Spleen (tissue), 11 donors: ENCODE measurements at regions not wholly inside any gene's neighbourhood (a gene's known extent, or its start where the extent isn't known, plus 50 kb on each side); places are given as distances from the start of the nearest gene placed in this dataset.
"Not testable (repeated sequence)": the region's sequence is repeated elsewhere in the genome, so short reads cannot be mapped to it uniquely, and the experiment has no call there.

ENCODE experiments used
- DNase-seq: peaks from one replicate; pipeline ENCODE4 v3.0.0-alpha.2; 2020
- H3K27ac ChIP-seq, 8 donors: fragments of 200-600 bp; sonication (generic) in 7 of 8; 1 replicate in 4 of 8; 2 replicates in 4 of 8; pipeline versions ENCODE4 v1.5.0 to v1.8.0; 2016 to 2021; ENCODE audit warnings: inconsistent platforms in 4 of 8, mild to moderate bottlenecking in 4 of 8, moderate library complexity in 1 of 8
- H3K27me3 ChIP-seq, 7 donors: fragments of 200-600 bp; sonication (generic) in 6 of 7; replicated peaks in 1 of 7; 1 replicate in 4 of 7; 2 replicates in 3 of 7; pipeline versions ENCODE4 v1.5.0 to v1.8.0; 2016 to 2021; ENCODE audit warnings: inconsistent platforms in 3 of 7, mild to moderate bottlenecking in 1 of 7
- H3K36me3 ChIP-seq, 6 donors: fragments of 200-600 bp; sonication (generic) in 5 of 6; 1 replicate in 4 of 6; 2 replicates in 2 of 6; pipeline versions ENCODE4 v1.5.0 to v1.8.0; 2016 to 2021; ENCODE audit warnings: inconsistent platforms in 2 of 6
- H3K4me1 ChIP-seq, 6 donors: fragments of 200-600 bp; sonication (generic) in 5 of 6; 1 replicate in 3 of 6; 2 replicates in 3 of 6; pipeline versions ENCODE4 v1.5.0 to v1.8.0; 2016 to 2021; ENCODE audit warnings: inconsistent platforms in 3 of 6
- H3K4me3 ChIP-seq, 8 donors: fragments of 200-600 bp; sonication (generic) in 7 of 8; 1 replicate in 4 of 8; 2 replicates in 4 of 8; pipeline versions ENCODE4 v1.5.0 to v1.8.0; 2016 to 2021; ENCODE audit warnings: inconsistent platforms in 4 of 8, mild to moderate bottlenecking in 4 of 8, moderate library complexity in 2 of 8
- H3K9me3 ChIP-seq, 8 donors: fragments of 200-600 bp; sonication (generic) in 7 of 8; 1 replicate in 4 of 8; 2 replicates in 4 of 8; pipeline versions ENCODE4 v1.5.0 to v1.8.0; 2016 to 2021; ENCODE audit warnings: inconsistent platforms in 4 of 8
- CTCF ChIP-seq, 11 experiments: fragments of 200-600 bp in 7 of 11; fragments of 450-650 bp in 4 of 11; sonication (generic) in 4 of 11; IDR thresholded peaks in 8 of 11; conservative IDR thresholded peaks in 3 of 11; 1 replicate in 7 of 11; 2 replicates in 4 of 11; pipeline versions ENCODE4 v1.4.0 to v1.8.0; 2016 to 2021; ENCODE audit warnings: antibody characterized with exemption in 11 of 11, inconsistent platforms in 4 of 11, mild to moderate bottlenecking in 1 of 11
- POLR2A ChIP-seq, 3 donors: fragments of 450-650 bp; IDR thresholded peaks; one replicate each; pipeline ENCODE4 v1.5.1; 2017; ENCODE audit warnings: antibody characterized with exemption in 3 of 3, mild to moderate bottlenecking in 1 of 3
- POLR2AphosphoS5 ChIP-seq, 3 donors: sonication (generic); formaldehyde crosslinking; IDR thresholded peaks; one replicate each; pipeline ENCODE4 v1.5.1; 2017; ENCODE audit warnings: antibody characterized with exemption in 3 of 3
- WGBS, 5 donors: extraction: QIAGEN DNeasy Blood & Tissue Kit in 3 of 5; methylation state at CpG; one replicate each; pipeline versions ENCODE4 v1.1.5 to v1.1.7; 2013 to 2018; 5-methylcytosine and 5-hydroxymethylcytosine counted together
- intact Hi-C: fragments of 100-400 bp; cut with DNase I; formaldehyde crosslinking; loops from one replicate; pipeline ENCODE4 v1.15.0; 2023; ENCODE audit warnings: low total_unique reads
- donor health status: healthy with polysubstance abuse.
- donor health status: DM: no; HTN: no; CAD: no; lungs with moderate emphysema.
- donor health status: DM: no; HTN: no; CAD: no.
- donor health status: Bipolar disorder and iron deficiency.
- donor health status: healthy.
- donor health status: DM: no; HTN: no; CAD: no.
- donor health status: DM: yes; HTN: yes; CAD: no.

GRCh38 chr5:101658433-101658832 lies 637.7 kb downstream of the SLCO4C1 start:
- H3K27me3 ChIP-seq, result no peaks in the 10 kb centered on the region
- intact Hi-C loops, result no loop called here
- WGBS, 5 donors, result 54 to 63% (median 62%) methylated on average over 7 of the region's 7 CpGs
- TF ChIP-seq CTCF (IDR thresholded peaks at IDR 0.05 in 8 of 11, conservative IDR thresholded peaks at IDR 0.05 in 3 of 11), result no peak
- no peak for TF ChIP-seq POLR2AphosphoS5 (IDR thresholded peaks at IDR 0.05)
- TF ChIP-seq POLR2A (IDR thresholded peaks at IDR 0.05), result no peak
- no peak overlapping the region for H3K4me3 ChIP-seq
- H3K36me3 ChIP-seq, result no peaks in the 10 kb centered on the region
- no peak for DNase-seq
- no peaks in the 10 kb centered on the region for H3K4me1 ChIP-seq
- no peak overlapping the region for H3K27ac ChIP-seq
- no peaks in the 10 kb centered on the region for H3K9me3 ChIP-seq

- no peaks in the 10 kb centered on the region for H3K9me3 ChIP-seq
- no peak for DNase-seq
- TF ChIP-seq CTCF (IDR thresholded peaks at IDR 0.05 in 8 of 11, conservative IDR thresholded peaks at IDR 0.05 in 3 of 11) (no peak), POLR2AphosphoS5 (IDR thresholded peaks at IDR 0.05) (no peak), POLR2A (IDR thresholded peaks at IDR 0.05) (no peak)
- no peak overlapping the region for H3K27ac ChIP-seq
- intact Hi-C loops, result no loop called here
- H3K36me3 ChIP-seq, result no peaks in the 10 kb centered on the region
- no peaks in the 10 kb centered on the region for H3K27me3 ChIP-seq
- no peaks in the 10 kb centered on the region for H3K4me1 ChIP-seq
- H3K4me3 ChIP-seq, result no peak overlapping the region
- WGBS, 5 donors, result 56 to 74% (median 67%) methylated on average over 2 of the region's 2 CpGs
These were observed 642.1 kb downstream of the SLCO4C1 start for GRCh38 chr5:101653996-101654395.

DNA sequence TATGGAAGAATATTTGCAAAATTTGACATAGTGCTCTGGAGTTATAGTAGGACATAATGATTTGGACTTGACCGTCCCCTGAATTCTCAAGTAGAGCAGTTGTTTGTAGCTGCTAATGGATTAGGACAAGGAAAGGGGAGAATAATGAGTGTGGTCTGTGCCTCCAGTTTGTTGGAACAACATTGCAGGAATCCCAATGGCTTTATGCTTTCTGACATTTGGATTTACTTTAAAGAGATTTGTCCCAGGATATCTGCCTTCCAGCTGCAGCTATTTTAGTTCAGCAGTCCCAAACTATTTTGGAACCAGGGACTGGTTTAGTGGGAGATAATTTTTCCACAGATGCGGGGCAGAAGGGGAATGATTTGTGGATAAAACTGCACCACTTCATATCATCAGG lies 648.2 kb downstream of the SLCO4C1 start:
- 92 to 98% (median 94%) methylated on average over 2 of the region's 2 CpGs for WGBS, 5 donors

GRCh38 chr5:101643794-101644193 lies 652.3 kb downstream of the SLCO4C1 start:
- Histone ChIP-seq H3K27ac (no peak overlapping the region), H3K4me1 (no peaks in the 10 kb centered on the region), H3K27me3 (no peaks in the 10 kb centered on the region), H3K9me3 (no peaks in the 10 kb centered on the region), H3K36me3 (no peaks in the 10 kb centered on the region), H3K4me3 (no peak overlapping the region)
- intact Hi-C loops, result no loop called here
- TF ChIP-seq POLR2A (IDR thresholded peaks at IDR 0.05) (no peak), POLR2AphosphoS5 (IDR thresholded peaks at IDR 0.05) (no peak)
- 62 to 92% (median 80%) methylated on average over 2 of the region's 2 CpGs for WGBS, 5 donors
- no peak for DNase-seq

More for the DNA sequence above, 648.2 kb downstream of the SLCO4C1 start:
- Histone ChIP-seq H3K4me3 (no peak overlapping the region), H3K27me3 (no peaks in the 10 kb centered on the region), H3K36me3 (no peaks in the 10 kb centered on the region), H3K27ac (no peak overlapping the region), H3K4me1 (no peaks in the 10 kb centered on the region), H3K9me3 (no peaks in the 10 kb centered on the region)
- intact Hi-C loops, result no loop called here
- DNase-seq, result no peak
- TF ChIP-seq POLR2AphosphoS5 (IDR thresholded peaks at IDR 0.05) (no peak), CTCF (IDR thresholded peaks at IDR 0.05 in 8 of 11, conservative IDR thresholded peaks at IDR 0.05 in 3 of 11) (no peak), POLR2A (IDR thresholded peaks at IDR 0.05) (no peak)

DNA sequence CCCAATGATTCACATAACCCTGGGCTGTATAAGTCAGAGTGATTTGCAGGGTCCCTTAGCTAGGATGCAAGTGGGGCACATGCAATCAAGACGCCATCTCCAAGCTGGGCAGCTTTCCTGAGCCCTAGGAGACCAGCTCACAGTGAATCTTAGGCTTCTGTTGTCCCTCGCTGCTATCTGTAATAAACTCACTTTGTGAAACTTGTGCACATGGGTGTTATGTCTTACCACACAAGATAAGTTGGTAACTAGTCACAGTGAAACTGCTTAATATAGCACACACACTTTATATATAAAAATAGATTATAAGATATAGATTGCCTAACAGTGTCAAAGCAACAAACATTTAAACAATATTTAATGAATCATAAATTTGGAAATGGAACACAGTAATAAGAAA lies 658.5 kb downstream of the SLCO4C1 start:
- Histone ChIP-seq H3K4me1 (no peaks in the 10 kb centered on the region), H3K9me3 (peaks cover 0 to 4% (median 0%) of the 10 kb centered on the region in 8 donors), H3K36me3 (no peaks in the 10 kb centered on the region), H3K4me3 (no peak overlapping the region), H3K27ac (no peak overlapping the region), H3K27me3 (no peaks in the 10 kb centered on the region)
- 81 to 92% (median 84%) methylated on average over 2 of the region's 2 CpGs for WGBS, 5 donors
- no peak for DNase-seq
- TF ChIP-seq POLR2AphosphoS5 (IDR thresholded peaks at IDR 0.05) (no peak), POLR2A (IDR thresholded peaks at IDR 0.05) (no peak), CTCF (IDR thresholded peaks at IDR 0.05 in 8 of 11, conservative IDR thresholded peaks at IDR 0.05 in 3 of 11) (no peak)
- intact Hi-C loops, result no loop called here

GRCh38 chr5:101627770-101628169 lies 668.3 kb downstream of the SLCO4C1 start:
- H3K27me3 ChIP-seq, H3K4me3 ChIP-seq, H3K9me3 ChIP-seq, H3K27ac ChIP-seq, H3K4me1 ChIP-seq, intact Hi-C loops, DNase-seq, H3K36me3 ChIP-seq: not testable (repeated sequence)
- 7 to 25% (median 10%) methylated on average over 2 of the region's 2 CpGs for WGBS, 5 donors
